Thyroid gland (tissue), 4 donors: ENCODE measurements at regions not wholly inside any gene's neighbourhood (a gene's known extent, or its start where the extent isn't known, plus 50 kb on each side); places are given as distances from the start of the nearest gene placed in this dataset.

Experiments
- DNase-seq, 2 donors: peaks; one replicate each; pipeline ENCODE4 v3.0.0-alpha.2; 2019
- H3K27ac ChIP-seq, 3 donors: fragments of 200-600 bp; sonication (generic); 1 replicate in 2 of 3; 2 replicates in 1 of 3; pipeline ENCODE4 v1.5.1; 2016 to 2019; ENCODE audit warnings: mild to moderate bottlenecking in 1 of 3, moderate library complexity in 1 of 3
- H3K27me3 ChIP-seq: fragments of 200-600 bp; sonication (generic); one replicate; pipeline ENCODE4 v1.5.1; 2019
- H3K36me3 ChIP-seq, 2 donors: fragments of 200-600 bp; sonication (generic); one replicate each; pipeline ENCODE4 v1.5.1; 2016 to 2019
- H3K4me1 ChIP-seq, 2 donors: fragments of 200-600 bp; sonication (generic); one replicate each; pipeline ENCODE4 v1.5.1; 2017 to 2019
- H3K4me3 ChIP-seq, 3 donors: fragments of 200-600 bp; sonication (generic); replicated peaks in 1 of 3; 1 replicate in 2 of 3; 2 replicates in 1 of 3; pipeline ENCODE4 v1.5.1; 2016; ENCODE audit warnings: mild to moderate bottlenecking in 1 of 3
- H3K9me3 ChIP-seq: fragments of 200-600 bp; sonication (generic); one replicate; pipeline ENCODE4 v1.5.1; 2017
- POLR2A ChIP-seq, 2 donors: fragments of 450-650 bp; IDR thresholded peaks; one replicate each; pipeline ENCODE4 v1.6.1; 2017; ENCODE audit warnings: antibody characterized with exemption in 2 of 2, mild to moderate bottlenecking in 2 of 2, moderate library complexity in 1 of 2
- WGBS, 2 donors: methylation state at CpG; one replicate each; pipeline ENCODE4 v1.1.5; 2017; 5-methylcytosine and 5-hydroxymethylcytosine counted together
- intact Hi-C: fragments of 100-400 bp; cut with DNase I; formaldehyde crosslinking; loops from one replicate; pipeline ENCODE4 v1.15.1; 2023
- TF ChIP-seq, protein P1 (sequence below), 6 experiments: fragments of 200-600 bp in 3 of 6; fragments of 450-650 bp in 3 of 6; sonication (generic) in 3 of 6; IDR thresholded peaks; one replicate each; pipeline ENCODE4 v1.5.1; 2016 to 2019; ENCODE audit warnings: antibody characterized with exemption in 6 of 6, mild to moderate bottlenecking in 2 of 6, inconsistent platforms in 1 of 6, moderate library complexity in 1 of 6

DNA sequence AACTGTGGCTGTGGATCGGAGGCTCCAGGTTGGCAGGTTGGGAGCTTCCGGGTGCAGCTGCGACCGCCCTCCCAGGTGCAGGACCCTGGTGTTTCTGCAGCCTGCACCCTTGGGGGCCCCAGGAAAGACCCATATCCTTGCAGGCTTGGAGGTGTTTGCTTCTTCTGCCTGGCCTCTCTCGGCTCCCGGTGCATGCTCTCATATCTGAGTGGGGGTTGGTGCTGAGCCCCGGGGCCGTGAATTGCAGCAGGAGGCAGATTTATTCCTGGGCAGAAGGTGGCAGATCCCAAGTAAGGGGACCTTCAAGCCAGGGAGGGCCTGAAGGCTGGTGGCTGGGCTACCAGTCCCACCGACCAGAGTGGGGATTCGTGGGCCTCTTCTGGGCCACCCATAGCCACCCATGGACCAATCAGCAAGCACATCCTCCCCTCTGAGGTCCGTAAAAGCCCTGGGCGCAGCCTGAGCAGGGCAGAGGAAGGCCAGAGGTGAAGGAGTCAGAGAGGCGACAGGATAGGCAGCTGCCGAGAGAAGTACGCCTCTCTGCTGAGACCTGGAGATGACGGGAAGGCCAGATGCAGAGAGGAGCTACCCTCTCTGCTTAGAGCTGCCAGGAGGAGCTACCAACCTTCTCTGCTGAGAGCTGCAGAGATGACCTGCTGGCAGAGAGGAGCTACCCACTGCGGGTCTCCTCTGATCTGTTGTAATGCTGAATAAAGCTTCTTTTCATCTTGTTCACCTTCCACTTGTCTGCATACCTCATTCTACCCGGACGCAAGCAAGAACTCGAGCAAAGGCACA, 1279.0 kb upstream of the LRRTM1 start:
- no peak overlapping the region for H3K27ac ChIP-seq
- H3K4me1 ChIP-seq = no peaks in the 10 kb centered on the region
- intact Hi-C loops = no loop called here
- no peaks in the 10 kb centered on the region for H3K9me3 ChIP-seq
- H3K4me3 ChIP-seq = no peak overlapping the region
- WGBS, 2 donors = 86 to 87% methylated on average over 11 to 17 of the region's 20 CpGs
- no peak for TF ChIP-seq POLR2A (IDR thresholded peaks at IDR 0.05)
- TF ChIP-seq, protein P1, sequence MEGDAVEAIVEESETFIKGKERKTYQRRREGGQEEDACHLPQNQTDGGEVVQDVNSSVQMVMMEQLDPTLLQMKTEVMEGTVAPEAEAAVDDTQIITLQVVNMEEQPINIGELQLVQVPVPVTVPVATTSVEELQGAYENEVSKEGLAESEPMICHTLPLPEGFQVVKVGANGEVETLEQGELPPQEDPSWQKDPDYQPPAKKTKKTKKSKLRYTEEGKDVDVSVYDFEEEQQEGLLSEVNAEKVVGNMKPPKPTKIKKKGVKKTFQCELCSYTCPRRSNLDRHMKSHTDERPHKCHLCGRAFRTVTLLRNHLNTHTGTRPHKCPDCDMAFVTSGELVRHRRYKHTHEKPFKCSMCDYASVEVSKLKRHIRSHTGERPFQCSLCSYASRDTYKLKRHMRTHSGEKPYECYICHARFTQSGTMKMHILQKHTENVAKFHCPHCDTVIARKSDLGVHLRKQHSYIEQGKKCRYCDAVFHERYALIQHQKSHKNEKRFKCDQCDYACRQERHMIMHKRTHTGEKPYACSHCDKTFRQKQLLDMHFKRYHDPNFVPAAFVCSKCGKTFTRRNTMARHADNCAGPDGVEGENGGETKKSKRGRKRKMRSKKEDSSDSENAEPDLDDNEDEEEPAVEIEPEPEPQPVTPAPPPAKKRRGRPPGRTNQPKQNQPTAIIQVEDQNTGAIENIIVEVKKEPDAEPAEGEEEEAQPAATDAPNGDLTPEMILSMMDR (IDR thresholded peaks at IDR 0.05) = no peak
- no peaks in the 10 kb centered on the region for H3K36me3 ChIP-seq
- DNase-seq = no peak
- no peaks in the 10 kb centered on the region for H3K27me3 ChIP-seq

DNA sequence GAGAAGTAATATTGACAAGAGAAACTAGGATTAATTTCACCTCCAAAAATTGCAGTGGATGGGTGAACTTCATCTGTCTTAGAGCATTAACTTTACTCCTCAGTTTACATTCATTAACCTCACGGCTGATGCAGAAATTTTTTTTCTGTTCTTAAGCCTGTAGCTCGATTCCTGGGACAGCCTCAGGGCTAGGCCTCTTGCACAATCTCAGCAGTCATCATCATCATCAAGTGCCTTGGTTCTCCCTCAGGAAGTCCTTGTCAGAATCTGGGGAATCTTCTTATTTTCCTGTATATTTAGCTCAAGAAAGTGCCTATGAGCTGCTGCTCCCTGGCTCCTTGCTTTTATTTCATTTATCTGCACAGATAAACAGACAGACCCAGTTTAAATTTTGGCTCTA, 1272.2 kb upstream of the LRRTM1 start:
- Histone ChIP-seq H3K4me3 (no peak overlapping the region), H3K9me3 (no peaks in the 10 kb centered on the region), H3K27ac (no peak overlapping the region), H3K36me3 (no peaks in the 10 kb centered on the region), H3K27me3 (no peaks in the 10 kb centered on the region), H3K4me1 (no peaks in the 10 kb centered on the region)
- intact Hi-C loops = no loop called here
- 44 to 70% methylated on average over 2 of the region's 2 CpGs for WGBS, 2 donors
- no peak for DNase-seq
- no peak for TF ChIP-seq POLR2A (IDR thresholded peaks at IDR 0.05)
- TF ChIP-seq, protein P1 (IDR thresholded peaks at IDR 0.05) = no peak

DNA sequence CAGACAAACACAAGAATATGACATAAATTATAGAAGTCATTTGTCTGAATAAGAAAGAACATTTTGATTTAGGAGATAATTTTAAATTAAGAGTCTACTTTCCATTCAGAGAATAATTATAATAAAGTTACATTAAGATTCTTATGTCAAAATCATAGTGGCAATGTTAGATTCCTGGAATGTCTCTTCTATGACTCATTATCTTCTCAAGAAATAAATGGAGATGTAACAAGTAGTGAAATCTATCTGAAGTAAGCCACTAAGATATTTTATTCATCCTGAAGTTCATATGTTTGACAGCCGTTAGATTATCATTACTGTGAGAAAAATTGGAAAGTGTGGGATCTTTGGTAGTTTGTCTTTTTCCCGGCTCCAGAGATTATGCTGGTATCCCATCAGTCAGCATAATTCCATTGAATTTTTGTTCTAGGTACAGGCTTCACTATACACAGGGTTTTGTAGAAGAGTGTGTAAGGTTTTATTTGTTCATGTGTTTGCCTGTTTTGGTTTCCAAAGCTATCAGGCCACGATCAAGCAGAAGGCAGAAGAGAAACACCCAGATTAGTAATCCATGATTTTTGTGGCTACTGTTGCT, 1246.6 kb upstream of the LRRTM1 start:
- H3K36me3 ChIP-seq = no peaks in the 10 kb centered on the region
- no peak for DNase-seq
- TF ChIP-seq POLR2A (IDR thresholded peaks at IDR 0.05) = no peak
- TF ChIP-seq, protein P1 (IDR thresholded peaks at IDR 0.05) = no peak
- WGBS, 2 donors = 89 to 95% methylated on average over 3 of the region's 3 CpGs
- no peaks in the 10 kb centered on the region for H3K27me3 ChIP-seq
- intact Hi-C loops = no loop called here
- H3K4me3 ChIP-seq = no peak overlapping the region
- H3K4me1 ChIP-seq = no peaks in the 10 kb centered on the region
- no peaks in the 10 kb centered on the region for H3K9me3 ChIP-seq
- H3K27ac ChIP-seq = no peak overlapping the region

DNA sequence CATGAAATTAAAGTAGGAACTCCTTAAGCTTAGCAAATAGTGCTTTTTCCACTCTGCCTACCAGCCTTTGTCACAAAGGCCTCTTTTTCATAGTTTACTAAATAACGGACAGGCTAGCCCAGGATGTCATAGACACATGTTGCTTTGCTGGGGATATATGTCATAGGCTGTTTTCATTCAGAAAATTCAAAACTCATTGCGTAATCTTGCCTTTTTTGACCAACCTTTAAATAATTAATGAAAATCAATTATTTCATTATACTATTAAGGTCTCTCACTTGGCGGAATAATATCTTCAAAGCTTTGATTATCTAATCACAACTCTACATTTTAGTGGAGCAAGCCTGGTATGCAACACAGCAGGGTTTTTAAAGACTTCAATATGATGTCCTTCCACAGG, 1245.7 kb upstream of the LRRTM1 start:
- no peak overlapping the region for H3K4me3 ChIP-seq
- H3K36me3 ChIP-seq = no peaks in the 10 kb centered on the region
- H3K9me3 ChIP-seq = no peaks in the 10 kb centered on the region
- H3K27me3 ChIP-seq = no peaks in the 10 kb centered on the region
- intact Hi-C loops = no loop called here
- DNase-seq = no peak
- H3K4me1 ChIP-seq = no peaks in the 10 kb centered on the region
- TF ChIP-seq, protein P1 (IDR thresholded peaks at IDR 0.05) = no peak
- TF ChIP-seq POLR2A (IDR thresholded peaks at IDR 0.05) = no peak
- WGBS, 2 donors = 86 to 87% methylated on average over 3 of the region's 3 CpGs
- no peak overlapping the region for H3K27ac ChIP-seq

DNA sequence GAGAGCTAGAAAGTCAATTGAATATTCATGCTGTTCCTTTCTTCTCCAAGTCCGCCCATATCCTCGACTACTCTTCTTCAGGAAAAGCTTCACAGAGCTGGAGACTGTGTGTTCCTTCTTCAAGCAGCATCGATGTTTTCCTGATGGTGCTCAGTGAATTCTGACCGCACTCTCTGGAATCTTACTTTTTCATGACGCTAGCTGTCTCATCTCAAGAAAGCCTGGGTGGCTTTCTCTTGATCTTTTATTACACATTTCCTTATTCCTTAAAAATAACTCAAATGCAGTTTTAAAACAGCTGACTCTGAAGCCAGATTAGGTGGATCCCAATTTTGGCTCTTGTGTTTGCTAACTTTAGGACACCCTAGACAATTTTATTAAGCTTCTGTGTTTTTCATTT, 1245.1 kb upstream of the LRRTM1 start:
- no peak for TF ChIP-seq POLR2A (IDR thresholded peaks at IDR 0.05)
- TF ChIP-seq, protein P1 (IDR thresholded peaks at IDR 0.05) = no peak
- WGBS, 2 donors = 86 to 90% methylated on average over 5 of the region's 5 CpGs
- Histone ChIP-seq H3K4me1 (no peaks in the 10 kb centered on the region), H3K36me3 (no peaks in the 10 kb centered on the region), H3K9me3 (no peaks in the 10 kb centered on the region), H3K27ac (no peak overlapping the region), H3K4me3 (no peak overlapping the region), H3K27me3 (no peaks in the 10 kb centered on the region)
- no peak for DNase-seq
- intact Hi-C loops = no loop called here
